GM23248 (cell line): ENCODE measurements at regions not wholly inside any gene's neighbourhood (a gene's known extent, or its start where the extent isn't known, plus 50 kb on each side); places are given as distances from the start of the nearest gene placed in this dataset.

Source experiments
- EZH2 ChIP-seq: fragments of 200-600 bp; sonication (generic); IDR thresholded peaks from 2 replicates; pipeline ENCODE4 v1.6.1; 2018; ENCODE audit warnings: antibody characterized with exemption, mild to moderate bottlenecking; ENCODE audit not compliant: insufficient read depth, poor library complexity, severe bottlenecking
- EZH2phosphoT487 ChIP-seq: fragments of 200-600 bp; sonication (generic); IDR thresholded peaks from 2 replicates; pipeline ENCODE4 v1.6.1; 2018; ENCODE audit warnings: antibody characterized with exemption, moderate library complexity, mild to moderate bottlenecking, low read depth; ENCODE audit not compliant: insufficient read depth

- no peak for TF ChIP-seq EZH2
- TF ChIP-seq EZH2phosphoT487, result no peak
These were observed 149.6 kb downstream of the PTPRU start for GRCh38 chr1:29385966-29386365.
